K562 (cell line): ENCODE measurements at regions not wholly inside any gene's neighbourhood (a gene's known extent, or its start where the extent isn't known, plus 50 kb on each side); places are given as distances from the start of the nearest gene placed in this dataset.

Source experiments
- ADNP ChIP-seq: fragments of 200-800 bp; sonication (Bioruptor generic); IDR thresholded peaks from 2 replicates; pipeline ENCODE4 v1.6.1; 2016; ENCODE audit warnings: missing genetic modification characterization, missing compliant biosample characterization
- CHD4 ChIP-seq: fragments of 200-600 bp; sonication (generic); IDR thresholded peaks from 3 replicates; pipeline ENCODE4 v1.6.1; 2012; ENCODE audit warnings: low read depth, mild to moderate bottlenecking, mixed read lengths, low read length, inconsistent platforms; ENCODE audit not compliant: insufficient read depth, insufficient replicate concordance, poor library complexity, severe bottlenecking
- CREBBP ChIP-seq: IDR thresholded peaks from one replicate; pipeline ENCODE4 v1.6.1; 2012; ENCODE audit warnings: low read depth, mild to moderate bottlenecking, control low read depth, inconsistent platforms, low read length
- ETS2 ChIP-seq: IDR thresholded peaks from 2 replicates; pipeline ENCODE4 v1.6.1; 2016; ENCODE audit warnings: borderline replicate concordance, missing genetic modification characterization, mild to moderate bottlenecking, moderate library complexity, missing compliant biosample characterization; ENCODE audit not compliant: poor library complexity, severe bottlenecking
- HCFC1 ChIP-seq: IDR thresholded peaks from 2 replicates; pipeline ENCODE4 v1.6.1; 2012; ENCODE audit warnings: low read depth, low read length, improper control_type of control experiment
- HSF4 ChIP-seq: fragments of 250-450 bp; sonication (Bioruptor Pico); IDR thresholded peaks from 2 replicates; pipeline ENCODE4 v2.1.2; 2022; ENCODE audit warnings: mild to moderate bottlenecking, moderate library complexity, borderline replicate concordance
- ILF3 ChIP-seq: fragments of 450-650 bp; IDR thresholded peaks from 2 replicates; pipeline ENCODE4 v1.6.1; 2018; ENCODE audit warnings: antibody characterized with exemption, mild to moderate bottlenecking, moderate library complexity, borderline replicate concordance
- MTA3 ChIP-seq: fragments of 450-650 bp; formaldehyde crosslinking; IDR thresholded peaks from 2 replicates; pipeline ENCODE4 v1.6.1; 2017; ENCODE audit warnings: mild to moderate bottlenecking, borderline replicate concordance
- MTF1 ChIP-seq: fragments of 250-450 bp; sonication (Bioruptor Pico); IDR thresholded peaks from 2 replicates; pipeline ENCODE4 v1.9.0; 2021; ENCODE audit warnings: moderate library complexity, mild to moderate bottlenecking, inconsistent platforms, borderline replicate concordance
- NR4A1 ChIP-seq, 2 experiments: fragments of 250-450 bp in 1 of 2; fragments of 450-650 bp in 1 of 2; sonication (Bioruptor Pico) in 1 of 2; IDR thresholded peaks; 2 replicates each; pipeline versions ENCODE4 v1.4.0 to v1.6.1; 2016 to 2020; ENCODE audit warnings: mild to moderate bottlenecking in 2 of 2, missing compliant biosample characterization in 1 of 2, missing genetic modification characterization in 1 of 2, moderate library complexity in 1 of 2
- PTRF ChIP-seq: fragments of 450-650 bp; IDR thresholded peaks from 2 replicates; pipeline ENCODE4 v1.6.1; 2016; ENCODE audit warnings: mild to moderate bottlenecking, missing genetic modification characterization, missing compliant biosample characterization
- RB1 ChIP-seq: fragments of 450-650 bp; IDR thresholded peaks from 2 replicates; pipeline ENCODE4 v1.6.1; 2017; ENCODE audit warnings: low read depth, mild to moderate bottlenecking
- SMAD4 ChIP-seq: fragments of 250-450 bp; sonication (Bioruptor Pico); conservative IDR thresholded peaks from 2 replicates; pipeline ENCODE4 v1.8.0; 2021; ENCODE audit warnings: inconsistent platforms, mild to moderate bottlenecking, moderate library complexity
- TEAD4 ChIP-seq, 2 experiments: sonication (generic) in 1 of 2; formaldehyde crosslinking in 1 of 2; IDR thresholded peaks; 2 replicates each; pipeline versions ENCODE4 v1.6.1 to v1.8.0; 2012 to 2022; ENCODE audit warnings: borderline replicate concordance in 1 of 2, inconsistent platforms in 1 of 2, low read length in 1 of 2, mild to moderate bottlenecking in 1 of 2, missing genetic modification reagents in 1 of 2
- ZBED1 ChIP-seq: IDR thresholded peaks from 2 replicates; pipeline ENCODE4 v1.6.1; 2014
- ZNF184 ChIP-seq: sonication (generic); formaldehyde crosslinking; IDR thresholded peaks from 2 replicates; pipeline ENCODE4 v1.5.0; 2020; ENCODE audit warnings: missing genetic modification reagents
- ZNF668 ChIP-seq: fragments of 250-450 bp; sonication (Bioruptor Pico); IDR thresholded peaks from 2 replicates; pipeline ENCODE4 v1.8.0; 2022; ENCODE audit warnings: mild to moderate bottlenecking, inconsistent platforms
- ZNF778 ChIP-seq: fragments of 450-650 bp; formaldehyde crosslinking; IDR thresholded peaks from 2 replicates; pipeline ENCODE4 v1.4.0; 2020; ENCODE audit warnings: mild to moderate bottlenecking, moderate library complexity
- TF ChIP-seq, protein P1 (sequence below): fragments of 250-450 bp; sonication (Bioruptor Pico); IDR thresholded peaks from 2 replicates; pipeline ENCODE4 v1.4.0; 2020; ENCODE audit warnings: mild to moderate bottlenecking
- TF ChIP-seq, protein P2 (sequence below): fragments of 450-650 bp; IDR thresholded peaks from 2 replicates; pipeline ENCODE4 v1.6.1; 2016; ENCODE audit warnings: low read depth, mild to moderate bottlenecking, moderate library complexity
- TF ChIP-seq, protein P3 (sequence below): sonication (generic); formaldehyde crosslinking; IDR thresholded peaks from 2 replicates; pipeline ENCODE4 v1.8.0; 2022; ENCODE audit warnings: mild to moderate bottlenecking, missing genetic modification reagents, borderline replicate concordance

DNA sequence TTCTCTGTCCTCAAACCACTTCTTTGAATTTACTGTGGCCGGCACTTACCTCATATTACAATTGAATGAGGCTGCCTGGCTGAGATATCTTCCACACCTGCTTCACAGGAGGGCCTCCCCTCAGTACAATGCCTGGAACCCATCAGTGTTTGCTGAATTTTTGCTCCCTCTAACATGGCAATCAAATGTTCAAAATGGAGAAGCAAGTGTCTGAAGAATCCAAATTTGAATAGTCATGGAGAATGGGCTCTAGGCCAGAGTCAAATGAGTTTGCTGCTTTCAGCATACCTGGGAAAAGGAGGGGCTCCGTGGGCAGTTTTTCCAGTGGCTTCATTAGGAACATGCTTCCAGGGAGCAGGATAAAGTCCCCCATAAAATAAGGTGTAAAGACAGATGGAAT is 564.8 kb downstream of the UTRN start (continued):
- TF ChIP-seq CREBBP (no peak), TEAD4 (IDR thresholded peaks at IDR 0.05; ENCODE audit: low read length) (no peak), TEAD4 (CRISPR knock-in tag; IDR thresholded peaks at IDR 0.05; ENCODE audit: borderline replicate concordance) (no peak), RB1 (no peak), PTRF (tag) (peak; percentile 73), ZBED1 (no peak), ZNF184 (no peak), ZNF778 (CRISPR knock-in tag) (no peak), MTA3 (no peak), ADNP (tag) (no peak), HCFC1 (no peak), MTF1 (CRISPR knock-in tag) (0 out of 2 replicates have a peak, but pooled peaks have one; percentile 25), ETS2 (tag) (no peak), SMAD4 (peak; percentile 81), CHD4 (no peak), ILF3 (no peak), NR4A1 (CRISPR knock-in tag; IDR thresholded peaks at IDR 0.05) (no peak), NR4A1 (tag; IDR thresholded peaks at IDR 0.05) (peak; percentile 95), ZNF668 (CRISPR knock-in tag) (peak; percentile 89; the same call in 1 of the 2 replicates), HSF4 (peak; percentile 89; the same call in 1 of the 2 replicates)
- TF ChIP-seq, protein P1, sequence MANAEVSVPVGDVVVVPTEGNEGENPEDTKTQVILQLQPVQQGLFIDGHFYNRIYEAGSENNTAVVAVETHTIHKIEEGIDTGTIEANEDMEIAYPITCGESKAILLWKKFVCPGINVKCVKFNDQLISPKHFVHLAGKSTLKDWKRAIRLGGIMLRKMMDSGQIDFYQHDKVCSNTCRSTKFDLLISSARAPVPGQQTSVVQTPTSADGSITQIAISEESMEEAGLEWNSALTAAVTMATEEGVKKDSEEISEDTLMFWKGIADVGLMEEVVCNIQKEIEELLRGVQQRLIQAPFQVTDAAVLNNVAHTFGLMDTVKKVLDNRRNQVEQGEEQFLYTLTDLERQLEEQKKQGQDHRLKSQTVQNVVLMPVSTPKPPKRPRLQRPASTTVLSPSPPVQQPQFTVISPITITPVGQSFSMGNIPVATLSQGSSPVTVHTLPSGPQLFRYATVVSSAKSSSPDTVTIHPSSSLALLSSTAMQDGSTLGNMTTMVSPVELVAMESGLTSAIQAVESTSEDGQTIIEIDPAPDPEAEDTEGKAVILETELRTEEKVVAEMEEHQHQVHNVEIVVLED (CRISPR knock-in tag) = peak; percentile 43; the same call in 1 of the 2 replicates
- TF ChIP-seq, protein P2, sequence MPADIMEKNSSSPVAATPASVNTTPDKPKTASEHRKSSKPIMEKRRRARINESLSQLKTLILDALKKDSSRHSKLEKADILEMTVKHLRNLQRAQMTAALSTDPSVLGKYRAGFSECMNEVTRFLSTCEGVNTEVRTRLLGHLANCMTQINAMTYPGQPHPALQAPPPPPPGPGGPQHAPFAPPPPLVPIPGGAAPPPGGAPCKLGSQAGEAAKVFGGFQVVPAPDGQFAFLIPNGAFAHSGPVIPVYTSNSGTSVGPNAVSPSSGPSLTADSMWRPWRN = no peak
- TF ChIP-seq, protein P3, sequence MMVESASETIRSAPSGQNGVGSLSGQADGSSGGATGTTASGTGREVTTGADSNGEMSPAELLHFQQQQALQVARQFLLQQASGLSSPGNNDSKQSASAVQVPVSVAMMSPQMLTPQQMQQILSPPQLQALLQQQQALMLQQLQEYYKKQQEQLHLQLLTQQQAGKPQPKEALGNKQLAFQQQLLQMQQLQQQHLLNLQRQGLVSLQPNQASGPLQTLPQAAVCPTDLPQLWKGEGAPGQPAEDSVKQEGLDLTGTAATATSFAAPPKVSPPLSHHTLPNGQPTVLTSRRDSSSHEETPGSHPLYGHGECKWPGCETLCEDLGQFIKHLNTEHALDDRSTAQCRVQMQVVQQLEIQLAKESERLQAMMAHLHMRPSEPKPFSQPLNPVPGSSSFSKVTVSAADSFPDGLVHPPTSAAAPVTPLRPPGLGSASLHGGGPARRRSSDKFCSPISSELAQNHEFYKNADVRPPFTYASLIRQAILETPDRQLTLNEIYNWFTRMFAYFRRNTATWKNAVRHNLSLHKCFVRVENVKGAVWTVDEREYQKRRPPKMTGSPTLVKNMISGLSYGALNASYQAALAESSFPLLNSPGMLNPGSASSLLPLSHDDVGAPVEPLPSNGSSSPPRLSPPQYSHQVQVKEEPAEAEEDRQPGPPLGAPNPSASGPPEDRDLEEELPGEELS (CRISPR knock-in tag) = no peak
